ENCODE measurements at regions not wholly inside any gene's neighbourhood (a gene's known extent, or its start where the extent isn't known, plus 50 kb on each side); places are given as distances from the start of the nearest gene placed in this dataset.
"Not testable (repeated sequence)": the region's sequence is repeated elsewhere in the genome, so short reads cannot be mapped to it uniquely, and the experiment has no call there.

DNA sequence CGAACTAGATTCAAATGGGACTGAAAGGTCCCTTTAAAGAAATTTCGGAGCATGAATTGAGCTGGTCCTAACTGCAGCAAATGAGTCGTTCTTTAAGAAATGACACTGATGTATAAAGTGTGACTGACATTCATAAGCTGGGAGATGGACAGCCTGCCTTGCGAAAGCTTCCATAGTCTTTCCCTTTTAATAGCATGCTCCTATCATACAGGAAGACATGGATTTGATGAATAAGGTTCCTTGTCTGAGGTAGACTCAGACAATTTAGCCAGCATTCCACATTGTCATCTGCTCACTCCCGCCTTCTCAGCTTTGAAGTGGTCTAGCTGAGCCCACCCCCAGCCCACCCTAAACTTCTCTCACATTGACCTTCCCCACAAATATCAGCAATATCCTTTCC lies 264.9 kb downstream of the TSN start:
- DNase-seq (ENCODE audit: low spot score), result no peak

GRCh38 chr2:122021941-122022340 lies 266.5 kb downstream of the TSN start:
- DNase-seq (ENCODE audit: low spot score), result no peak

DNA sequence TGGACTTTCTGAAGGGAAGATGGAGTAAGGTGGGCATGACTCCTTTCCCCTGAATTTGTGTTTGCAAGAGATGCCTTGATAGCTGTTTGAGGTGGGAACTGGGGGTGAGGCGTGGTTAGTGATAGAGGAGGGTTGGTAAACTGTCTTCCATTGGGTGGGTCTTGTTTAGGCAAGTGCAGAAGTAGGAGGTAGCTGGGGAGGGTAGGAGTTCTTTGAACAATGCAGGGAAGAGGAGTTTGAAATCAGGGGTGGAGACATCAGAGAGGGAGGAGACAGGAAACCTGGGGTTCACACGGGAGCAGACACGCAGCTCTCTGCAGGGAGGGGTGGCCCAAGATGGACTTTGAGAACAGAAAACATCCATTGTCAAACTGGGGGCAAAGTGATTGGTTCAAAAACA lies 267.1 kb downstream of the TSN start:
- no peak for DNase-seq (ENCODE audit: low spot score)

DNA sequence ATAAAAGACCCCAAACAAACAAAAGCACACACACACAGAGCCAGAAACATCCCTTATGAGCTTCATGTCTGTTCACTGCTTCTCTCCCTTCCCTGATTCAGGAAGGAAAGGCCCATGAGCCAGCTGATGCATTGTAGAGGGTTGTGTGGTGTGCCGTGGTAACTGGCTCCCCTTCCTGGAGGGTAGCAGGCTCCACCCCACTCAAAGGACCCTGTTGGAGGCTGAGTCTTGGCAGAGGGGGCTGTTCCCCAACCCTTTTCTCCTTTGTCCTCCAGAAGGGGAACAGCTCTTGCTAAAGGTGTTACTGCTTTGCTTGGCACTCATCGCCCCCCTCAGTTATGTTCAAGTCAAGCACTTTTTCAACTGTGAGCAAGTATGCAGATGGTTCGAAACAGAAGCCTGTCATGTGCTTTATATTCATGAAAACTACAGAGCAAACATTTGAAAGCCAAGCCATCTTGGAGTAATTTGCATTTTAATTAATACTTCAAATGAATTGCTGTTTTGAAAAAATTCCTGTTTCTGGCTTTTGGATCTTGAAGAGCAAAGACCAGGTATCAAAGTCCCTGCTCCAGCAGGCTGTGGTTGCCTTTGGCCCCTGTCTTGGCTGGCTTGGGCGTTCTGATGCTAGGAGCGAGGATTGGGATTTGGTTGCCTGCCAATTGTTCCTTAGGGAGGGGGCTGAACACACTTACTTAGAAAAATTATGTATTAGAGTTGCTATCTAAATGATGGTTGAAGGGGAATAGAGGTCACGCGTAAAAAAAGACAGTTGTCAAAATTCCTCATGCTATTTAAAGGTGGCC lies 267.8 kb downstream of the TSN start:
- no peak for DNase-seq (ENCODE audit: low spot score)

DNA sequence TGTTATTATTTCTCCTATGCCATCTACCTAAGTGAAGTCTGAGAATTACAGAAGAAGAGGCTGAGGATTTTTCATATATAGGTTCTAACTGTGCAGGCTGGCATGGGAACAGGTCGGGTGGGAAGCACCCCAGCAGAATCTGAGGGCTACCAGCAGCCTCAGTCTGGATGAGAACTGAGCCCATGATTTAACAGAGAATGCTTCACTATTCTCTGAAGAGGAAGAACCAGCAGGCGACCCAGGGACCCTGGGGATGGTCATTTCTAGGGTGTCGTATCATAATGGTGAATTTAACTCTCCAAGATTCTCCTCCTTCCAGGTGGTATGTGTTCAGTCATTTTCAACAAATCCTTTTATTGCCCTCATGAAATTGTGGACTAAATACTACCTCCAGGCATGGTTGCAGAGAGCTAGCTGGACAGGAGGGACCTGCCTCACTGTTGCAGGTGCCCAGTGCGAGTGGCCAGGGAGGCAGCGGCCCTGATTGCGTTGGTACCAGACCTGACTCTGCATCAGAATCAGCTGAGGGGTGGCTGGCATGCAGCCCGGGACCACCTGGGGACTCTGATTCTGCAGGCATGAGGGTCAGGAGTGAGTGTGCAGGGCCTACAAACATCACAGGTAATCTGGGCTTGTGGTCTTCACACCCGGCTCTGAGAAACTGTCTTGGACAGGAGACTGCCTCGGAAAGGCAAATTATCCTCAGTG lies 272.2 kb downstream of the TSN start:
- no peak for DNase-seq (ENCODE audit: low spot score)

DNA sequence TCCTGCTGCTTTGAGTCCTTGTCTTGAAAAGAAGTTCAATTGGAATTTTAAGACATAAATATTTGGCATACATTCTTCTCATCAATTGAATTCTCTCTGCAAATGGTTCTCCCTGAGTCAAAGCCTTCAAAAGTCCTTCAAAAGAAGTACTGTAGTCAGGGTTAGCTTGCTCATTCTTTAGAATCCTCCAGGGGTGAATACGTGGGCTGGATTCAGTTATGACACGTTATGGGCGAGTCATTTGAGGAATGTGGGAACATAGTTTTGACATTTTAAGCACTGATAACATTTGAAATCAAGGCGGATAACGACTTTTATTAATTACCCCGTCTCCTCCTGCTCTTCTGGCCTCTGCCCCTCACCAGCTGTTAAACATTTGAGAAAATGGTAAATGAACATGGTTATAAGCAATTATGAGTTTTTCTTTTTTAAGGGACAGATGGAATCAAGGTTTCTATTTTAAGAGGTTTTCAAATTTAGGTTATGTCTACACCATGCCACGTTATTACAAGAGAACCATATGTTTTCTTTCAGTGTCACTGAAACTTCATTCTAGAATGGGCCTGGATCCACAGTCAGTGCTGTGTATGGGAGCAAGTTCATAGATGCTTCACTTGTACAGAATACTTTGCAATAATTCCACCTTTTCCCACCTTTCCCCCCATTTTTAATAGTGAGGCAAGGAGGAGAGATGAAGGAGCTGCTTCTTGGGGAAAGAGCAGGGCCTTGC lies 273.1 kb downstream of the TSN start:
- DNase-seq (ENCODE audit: low spot score), result no peak

DNA sequence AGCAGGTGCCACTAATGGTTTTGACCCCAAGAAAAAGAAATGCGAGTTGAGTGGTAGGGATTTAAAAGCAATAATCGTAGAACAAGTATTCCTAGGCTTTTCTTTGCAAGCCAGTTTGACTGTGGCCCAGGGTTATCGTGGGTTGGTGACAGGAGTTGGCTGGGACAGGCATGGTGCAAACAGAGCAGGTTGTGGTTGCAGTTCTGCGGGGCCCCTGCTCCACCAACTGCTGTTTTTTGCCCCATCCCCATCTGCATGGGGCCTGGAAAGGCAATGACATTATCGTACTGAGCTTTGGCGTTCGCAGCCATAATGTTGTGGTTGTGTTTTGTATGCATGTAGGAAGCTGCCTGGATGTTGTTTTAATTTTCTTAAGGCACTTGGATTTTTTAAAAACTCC lies 274.0 kb downstream of the TSN start:
- no peak for DNase-seq (ENCODE audit: low spot score)

DNA sequence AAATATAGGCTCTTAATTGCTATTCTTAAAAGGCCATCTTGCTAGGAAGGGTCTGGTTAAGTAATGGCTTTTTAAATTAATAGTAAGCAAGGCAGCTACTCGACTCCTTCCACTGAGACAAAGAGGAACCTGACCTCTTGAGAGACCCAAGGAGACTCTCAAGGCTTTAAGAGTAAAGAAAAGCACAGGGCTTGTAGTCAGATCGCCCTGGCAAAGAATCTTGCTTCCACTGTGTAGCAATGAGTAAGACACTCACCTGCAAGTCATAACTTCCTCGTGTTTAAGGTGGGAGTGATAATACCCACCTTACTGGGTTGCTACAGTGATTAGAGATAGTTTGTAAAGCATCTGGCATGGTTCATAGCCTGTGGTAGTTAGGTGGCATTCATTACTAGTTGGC lies 274.5 kb downstream of the TSN start:
- DNase-seq (ENCODE audit: low spot score), result no peak

- DNase-seq (ENCODE audit: low spot score), result no peak
These were observed 276.3 kb downstream of the TSN start for GRCh38 chr2:122031544-122032263.

- no peak for DNase-seq (ENCODE audit: low spot score)
These were observed 276.8 kb downstream of the TSN start for GRCh38 chr2:122032264-122032645.

DNA sequence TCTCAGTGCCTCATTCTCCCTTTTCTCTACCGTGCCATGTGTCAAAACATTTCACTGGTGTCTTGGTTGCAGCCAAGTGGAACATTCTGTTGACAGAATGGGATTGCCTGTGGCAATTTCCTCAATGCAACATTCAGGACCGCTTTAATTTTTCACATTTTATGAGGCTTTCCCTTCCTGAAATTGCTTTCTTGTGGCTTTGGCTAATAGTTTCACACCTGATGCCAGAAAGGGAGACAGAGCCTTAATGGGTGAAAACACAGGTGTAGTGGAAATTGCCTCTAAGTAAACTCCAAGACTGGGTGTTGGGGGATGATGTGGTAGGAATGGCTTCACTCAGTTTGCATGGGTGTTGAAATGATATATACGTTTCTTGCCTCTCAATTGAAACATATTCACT lies 278.3 kb downstream of the TSN start:
- no peak for DNase-seq (ENCODE audit: low spot score)

DNA sequence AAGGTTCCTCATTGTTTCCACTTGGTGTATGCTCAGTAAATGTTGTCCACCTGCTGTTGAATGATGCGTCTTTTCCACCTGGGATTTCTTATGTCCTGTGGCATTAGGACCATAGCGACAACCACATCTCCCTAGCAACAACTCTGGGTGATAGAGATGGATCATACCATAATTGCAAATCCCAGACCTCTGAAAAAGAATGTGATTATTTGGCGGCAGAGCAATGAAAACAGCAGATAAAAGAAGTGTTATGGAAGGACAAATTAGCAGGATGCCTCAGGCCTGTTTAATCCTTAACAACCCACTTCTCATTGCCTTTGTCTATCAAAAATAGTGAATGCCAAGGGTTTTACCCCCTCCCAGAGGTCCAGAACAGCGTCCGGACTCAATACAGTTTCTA lies 278.9 kb downstream of the TSN start:
- no peak for DNase-seq (ENCODE audit: low spot score)

DNA sequence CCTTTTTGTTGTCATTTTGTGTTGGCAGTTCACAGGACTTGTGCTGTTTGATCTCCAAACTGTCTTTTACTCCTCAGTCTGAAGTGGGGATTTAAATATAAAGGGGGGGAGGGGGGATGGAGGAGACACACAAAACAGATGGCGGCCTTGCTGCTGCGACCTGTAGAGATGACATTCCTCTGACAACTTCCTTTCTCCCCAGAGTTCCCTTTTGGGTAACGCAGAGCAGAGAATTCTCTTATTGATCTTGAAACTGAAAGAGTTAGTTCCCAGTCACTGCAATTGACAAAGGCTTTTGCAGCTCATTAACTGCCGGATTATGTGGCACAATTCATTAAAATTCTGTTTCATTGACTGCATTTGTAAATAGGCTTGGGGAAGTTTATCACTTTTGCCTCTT lies 279.3 kb downstream of the TSN start:
- DNase-seq (ENCODE audit: low spot score), result no peak

DNA sequence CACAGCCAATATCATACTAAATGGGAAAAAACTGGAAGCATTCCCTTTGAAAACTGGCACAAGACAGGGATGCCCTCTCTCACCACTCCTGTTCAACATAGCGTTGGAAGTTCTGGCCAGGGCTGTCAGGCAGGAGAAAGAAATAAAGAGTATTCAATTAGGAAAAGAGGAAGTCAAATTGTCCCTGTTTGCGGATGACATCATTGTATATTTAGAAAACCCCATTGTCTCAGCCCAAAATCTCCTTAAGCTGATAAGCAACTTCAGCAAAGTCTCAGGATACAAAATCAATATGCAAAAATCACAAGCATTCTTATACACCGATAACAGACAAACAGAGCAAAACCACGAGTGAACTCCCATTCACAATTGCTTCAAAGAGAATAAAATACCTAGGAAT lies 283.4 kb downstream of the TSN start:
- DNase-seq (ENCODE audit: low spot score), result not testable (repeated sequence)

GRCh38 chr2:122041455-122041854 lies 286.0 kb downstream of the TSN start:
- DNase-seq (ENCODE audit: low spot score), result no peak

DNA sequence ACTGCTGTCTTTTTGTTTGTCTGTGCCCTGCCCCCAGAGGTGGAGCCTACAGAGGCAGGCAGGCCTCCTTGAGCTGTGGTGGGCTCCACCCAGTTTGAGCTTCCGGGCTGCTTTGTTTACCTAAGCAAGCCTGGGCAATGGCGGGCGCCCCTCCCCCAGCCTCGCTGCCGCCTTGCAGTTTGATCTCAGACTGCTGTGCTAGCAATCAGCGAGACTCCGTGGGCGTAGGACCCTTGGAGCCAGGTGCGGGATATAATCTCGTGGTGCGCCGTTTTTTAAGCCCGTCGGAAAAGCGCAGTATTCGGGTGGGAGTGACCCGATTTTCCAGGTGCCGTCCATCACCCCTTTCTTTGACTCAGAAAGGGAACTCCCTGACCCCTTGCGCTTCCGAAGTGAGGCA lies 296.2 kb downstream of the TSN start:
- DNase-seq (ENCODE audit: low spot score), result not testable (repeated sequence)

DNA sequence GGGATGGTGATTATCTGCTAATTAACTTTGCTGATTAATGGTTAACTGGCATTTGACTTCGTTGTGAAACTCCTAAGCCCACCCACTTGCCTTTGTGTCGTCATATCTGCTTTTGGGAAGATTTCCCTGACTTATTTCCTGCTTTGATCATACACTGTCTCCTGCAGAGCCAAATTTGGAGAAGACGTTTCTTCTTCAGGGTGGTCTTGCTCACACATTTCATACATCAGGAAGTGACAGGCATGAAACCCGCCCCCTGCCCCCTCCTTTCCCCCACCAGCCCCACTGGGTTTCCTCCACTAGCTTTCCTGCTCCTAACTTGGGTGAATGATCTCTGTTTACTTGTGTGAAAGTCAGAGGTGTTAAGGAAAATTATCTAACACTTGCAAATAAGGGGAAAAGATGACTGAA lies 300.1 kb downstream of the TSN start:
- no peak for DNase-seq (ENCODE audit: low spot score)

DNA sequence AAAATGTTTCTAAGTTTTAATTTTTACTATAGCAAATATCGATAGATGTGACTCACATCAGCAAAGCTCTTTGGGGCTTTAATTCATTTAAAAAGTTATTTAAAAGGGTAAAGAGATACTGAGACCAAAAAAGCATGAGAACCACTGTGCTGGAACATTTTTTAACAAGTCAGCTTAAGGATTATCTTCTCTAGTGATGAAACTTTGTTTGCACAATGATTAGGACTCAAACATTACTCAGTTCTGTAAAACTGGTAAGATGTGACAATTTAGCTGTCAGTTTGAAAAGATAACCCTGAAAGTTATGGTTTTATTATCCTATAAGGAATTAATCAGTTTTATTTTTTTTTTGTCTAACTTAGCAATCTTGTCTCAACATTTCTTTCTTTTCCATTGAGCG lies 301.4 kb downstream of the TSN start:
- DNase-seq (ENCODE audit: low spot score), result no peak

GRCh38 chr2:122061206-122061605 lies 305.8 kb downstream of the TSN start:
- DNase-seq (ENCODE audit: low spot score), result no peak

DNA sequence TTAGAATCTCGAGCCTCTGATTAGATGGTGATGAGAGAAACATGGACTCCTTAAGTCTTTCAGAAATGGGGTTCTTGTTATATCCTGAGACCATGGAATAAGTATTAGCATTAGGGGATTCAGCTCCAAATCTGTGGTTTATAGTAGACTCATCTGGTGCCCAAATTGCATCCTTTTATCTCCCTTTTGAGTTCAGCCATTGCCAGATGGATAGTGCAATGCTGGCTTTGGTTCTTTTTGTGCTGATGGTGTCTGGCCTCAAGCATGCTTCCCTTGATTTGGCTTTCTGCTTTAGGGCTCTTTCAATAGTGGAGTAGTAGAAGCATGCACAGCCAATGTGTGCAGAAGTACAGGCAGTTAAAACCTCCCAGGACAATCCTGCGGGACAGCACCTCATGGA lies 306.4 kb downstream of the TSN start:
- DNase-seq (ENCODE audit: low spot score), result no peak

DNA sequence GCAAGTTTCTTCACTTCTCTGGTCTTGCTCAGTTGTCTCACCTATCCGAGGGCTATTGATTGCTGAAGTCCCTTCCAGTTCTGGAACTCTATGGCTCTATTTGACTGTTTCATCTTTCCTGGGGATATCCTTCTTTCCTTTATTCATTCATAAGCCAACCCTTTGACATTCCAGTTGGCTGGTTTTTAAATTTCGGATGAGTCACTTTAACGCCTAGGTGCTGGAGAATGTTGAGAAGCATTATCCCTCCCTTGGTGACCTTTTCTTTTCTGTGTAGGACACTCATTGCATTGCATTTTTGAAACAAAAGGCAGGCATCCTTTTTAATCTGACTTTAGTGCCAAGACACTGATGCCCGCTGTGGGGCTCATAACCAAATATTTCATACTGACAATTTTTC lies 307.1 kb downstream of the TSN start:
- DNase-seq (ENCODE audit: low spot score), result no peak

DNA sequence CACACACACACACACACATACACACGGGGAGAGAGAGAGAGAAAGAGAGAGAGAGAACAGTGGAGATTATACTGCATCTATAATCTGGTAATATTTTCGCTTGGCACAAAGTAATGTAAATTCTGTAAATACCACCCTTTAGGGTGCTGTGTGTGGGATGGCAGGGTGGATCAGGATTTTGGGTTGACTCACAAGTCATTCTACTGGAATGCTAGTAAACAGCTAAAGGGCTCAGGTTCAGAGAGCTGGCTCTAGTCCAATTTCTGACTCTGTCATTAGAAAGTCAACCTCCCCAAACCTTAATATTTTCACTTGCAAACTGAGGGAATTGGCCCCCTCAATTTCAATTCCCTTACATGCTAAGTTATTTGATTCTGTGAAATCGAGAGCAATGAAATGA lies 308.3 kb downstream of the TSN start:
- no peak for DNase-seq (ENCODE audit: low spot score)

Data from ecto neural progenitor cell (in vitro differentiated cells).